HG02885 (cell line): ENCODE measurements at regions not wholly inside any gene's neighbourhood (a gene's known extent, or its start where the extent isn't known, plus 50 kb on each side); places are given as distances from the start of the nearest gene placed in this dataset.

Experiments used
- ATAC-seq: cut with Tn5 transposase; IDR thresholded peaks from one replicate; pipeline ENCODE4 v1.9.1; 2021; ENCODE audit warnings: mild to moderate bottlenecking; ENCODE audit not compliant: unreplicated experiment, poor library complexity

DNA sequence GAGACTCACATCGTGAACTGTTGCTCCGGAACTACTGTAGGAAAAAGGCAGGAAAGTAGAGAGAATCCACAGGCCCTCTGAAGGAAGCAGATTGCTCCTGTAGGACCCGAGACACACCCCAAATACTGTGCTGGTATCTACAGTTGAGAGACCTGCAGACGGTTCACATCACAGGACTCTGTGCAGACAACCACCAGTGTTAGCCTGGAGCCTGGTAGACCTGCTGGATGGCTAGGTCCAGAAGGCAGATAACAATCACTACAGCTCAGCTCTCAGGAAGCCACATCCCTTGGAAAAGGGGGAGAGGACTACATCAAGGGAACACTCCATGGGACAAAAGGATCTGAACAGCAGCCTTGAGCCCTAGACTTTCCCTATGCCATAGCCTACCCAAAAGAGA is 311.8 kb upstream of the PRKCQ start:
- ATAC-seq: no peak

DNA sequence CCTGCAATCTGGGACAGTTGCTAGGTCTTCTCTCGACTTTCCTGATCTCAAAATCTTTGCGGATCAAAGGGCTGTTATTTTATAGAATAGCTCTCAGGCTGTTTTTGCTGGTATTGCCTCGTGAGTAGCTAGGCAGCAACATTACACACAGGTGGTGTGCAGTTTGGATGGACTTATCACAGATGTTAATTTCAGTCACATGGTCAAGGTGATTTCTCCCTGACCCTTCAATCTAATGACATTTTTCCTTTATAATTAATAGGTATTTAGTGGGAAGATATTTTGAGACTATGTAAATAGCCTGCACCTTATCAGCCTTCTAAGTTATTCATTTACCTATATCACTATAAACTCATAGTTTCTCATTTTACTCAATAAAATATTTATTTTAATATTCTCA is 309.6 kb upstream of the PRKCQ start:
- no peak for ATAC-seq

DNA sequence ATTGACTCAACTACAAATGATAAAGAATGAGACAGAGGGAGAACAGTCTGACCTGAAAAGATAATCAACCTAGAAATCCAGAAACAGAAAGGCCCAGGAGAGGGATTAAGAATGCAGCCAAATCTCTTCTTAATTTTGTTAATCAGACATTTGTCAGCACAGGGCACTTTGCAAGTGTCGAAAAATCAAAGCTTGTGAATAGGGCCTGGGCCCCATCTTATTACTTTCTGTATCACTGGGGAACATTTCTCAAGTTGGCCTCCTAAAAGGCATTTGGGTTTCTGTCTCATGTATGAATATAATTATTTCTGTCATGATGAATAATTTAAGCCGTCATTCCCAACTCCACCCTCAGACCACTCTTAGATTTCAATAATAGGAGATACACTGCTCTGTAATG is 308.4 kb upstream of the PRKCQ start:
- no peak for ATAC-seq

DNA sequence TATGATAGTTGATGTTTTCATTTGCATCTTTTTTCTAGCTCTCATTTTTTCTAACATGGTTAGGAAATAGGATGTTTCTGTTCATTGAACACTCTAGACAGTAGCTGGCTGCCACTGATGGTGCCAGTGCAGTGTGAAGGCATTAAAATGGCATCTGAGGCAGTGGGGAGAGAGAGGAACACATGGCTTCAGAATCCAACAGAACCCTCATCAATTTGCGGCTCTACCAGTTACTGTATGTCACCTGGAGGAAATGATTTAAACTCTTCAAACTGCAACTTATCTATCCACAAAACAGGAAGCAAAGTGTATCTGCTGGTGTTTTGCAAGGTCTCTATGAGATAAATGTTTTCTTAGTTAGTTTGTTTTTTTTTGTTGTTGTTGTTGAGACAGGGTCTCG is 305.2 kb upstream of the PRKCQ start:
- no peak for ATAC-seq

DNA sequence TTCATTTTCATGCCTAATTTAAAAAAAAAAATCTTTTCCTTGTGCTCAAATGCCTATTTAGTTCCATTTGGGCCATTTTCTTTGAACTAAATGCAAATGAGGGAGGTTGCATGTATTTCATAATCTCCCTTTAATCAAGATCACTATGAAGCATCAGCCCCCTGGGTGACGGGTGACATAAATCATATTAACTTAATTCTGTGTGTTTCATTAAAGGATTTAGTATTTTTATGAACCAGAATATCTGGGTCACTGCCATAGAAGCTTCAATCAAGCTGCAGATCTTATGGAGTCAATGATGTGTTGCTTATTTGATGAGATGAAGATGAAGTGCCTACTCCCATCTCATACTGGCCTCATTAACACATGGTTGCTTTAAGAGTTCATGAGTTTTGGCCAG is 301.9 kb upstream of the PRKCQ start:
- ATAC-seq: no peak

DNA sequence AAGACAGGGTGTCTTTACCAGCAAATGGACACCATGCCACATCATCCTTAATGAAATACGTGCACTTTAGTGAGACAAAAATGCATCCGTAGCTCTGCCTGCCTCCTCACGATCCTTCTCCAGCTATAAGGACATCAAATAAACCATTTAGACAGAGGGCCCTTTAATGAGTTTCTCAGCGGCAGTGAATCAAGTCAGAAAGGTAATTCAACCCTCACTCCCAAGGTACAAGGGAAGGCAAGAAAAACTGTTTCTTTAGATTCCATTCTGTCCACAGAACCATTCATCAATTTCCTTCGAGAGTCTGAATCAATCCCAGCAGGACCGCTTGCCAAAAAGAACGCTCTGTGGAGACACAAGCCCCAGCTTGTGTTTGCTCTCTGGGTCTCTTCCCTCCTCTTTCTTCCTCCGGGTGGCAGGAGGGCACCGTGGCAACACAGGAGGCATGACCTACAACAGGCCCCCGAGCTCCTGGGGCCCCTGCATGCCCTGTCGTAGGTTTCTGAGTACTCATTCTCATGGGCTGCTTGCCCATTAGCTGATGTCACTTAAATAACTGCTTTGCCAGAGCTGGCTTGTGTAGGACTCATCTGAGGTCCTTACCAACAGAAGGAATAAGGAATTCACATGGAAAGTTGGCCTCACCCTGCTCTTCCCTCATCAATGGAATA is 297.8 kb upstream of the PRKCQ start:
- ATAC-seq: no peak

DNA sequence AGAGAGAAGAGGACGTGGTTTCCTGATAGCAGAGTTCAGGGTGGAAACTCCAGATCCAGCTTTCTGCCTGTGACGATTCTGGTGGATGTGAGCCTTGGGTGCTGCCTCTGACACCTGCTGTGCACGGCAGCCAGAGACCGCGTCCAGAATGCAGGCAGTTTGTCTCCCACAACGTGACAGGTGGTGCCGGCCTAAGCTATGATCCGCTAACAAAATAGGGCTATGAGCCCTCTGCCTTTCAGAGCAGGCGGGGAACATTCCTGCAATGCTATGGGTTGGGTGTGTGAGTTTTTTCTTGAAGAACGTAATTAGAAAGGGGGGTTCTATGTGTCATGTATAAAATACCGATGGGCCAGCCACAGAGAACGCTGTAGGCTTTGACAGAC is 297.3 kb upstream of the PRKCQ start:
- ATAC-seq: no peak

DNA sequence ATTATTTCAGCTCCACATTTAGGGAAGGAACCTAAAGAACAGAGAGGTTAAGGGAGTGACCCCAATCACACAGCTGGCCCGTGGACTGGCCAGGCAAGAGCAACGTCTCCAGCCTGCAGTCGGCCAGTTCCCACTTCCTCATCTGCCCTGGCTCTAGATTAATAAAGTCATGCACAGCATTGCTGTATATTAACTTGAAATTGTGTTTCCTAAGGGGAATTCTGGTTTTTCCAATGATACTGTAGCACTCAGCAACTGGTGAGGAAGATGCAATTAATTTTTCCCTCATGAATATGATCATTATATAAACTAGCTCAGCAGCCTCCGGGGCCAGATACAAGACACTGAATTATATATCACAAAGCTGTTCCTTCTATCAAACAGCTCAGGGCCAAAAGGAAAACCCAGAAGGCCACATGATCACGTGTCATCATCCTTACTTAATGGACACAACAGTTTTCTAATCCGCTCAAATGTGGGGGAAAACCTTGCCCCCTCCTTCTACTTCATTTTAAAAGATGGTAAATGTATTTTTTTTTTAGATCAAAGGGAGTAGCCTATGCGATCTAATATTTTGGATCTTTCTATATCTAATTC is 295.3 kb upstream of the PRKCQ start:
- no peak for ATAC-seq

DNA sequence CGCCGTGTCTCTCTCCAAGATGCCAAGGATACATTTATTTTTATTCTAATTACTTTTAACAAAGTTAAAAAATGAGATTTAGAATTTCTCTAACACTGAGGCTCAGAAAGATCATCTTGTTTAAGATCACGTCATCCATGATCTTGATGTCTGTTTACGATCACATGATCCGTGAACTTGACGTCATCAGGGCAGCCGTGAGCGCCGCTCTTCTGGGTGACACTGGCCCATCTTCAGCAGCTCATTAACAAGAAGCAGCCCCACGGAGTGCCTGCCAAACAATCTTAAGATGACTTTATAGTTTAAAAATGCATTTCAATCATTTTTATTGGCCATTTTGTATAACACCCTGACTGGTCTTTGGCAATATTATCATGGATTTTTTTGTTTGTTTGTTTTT is 291.1 kb upstream of the PRKCQ start:
- ATAC-seq: no peak

DNA sequence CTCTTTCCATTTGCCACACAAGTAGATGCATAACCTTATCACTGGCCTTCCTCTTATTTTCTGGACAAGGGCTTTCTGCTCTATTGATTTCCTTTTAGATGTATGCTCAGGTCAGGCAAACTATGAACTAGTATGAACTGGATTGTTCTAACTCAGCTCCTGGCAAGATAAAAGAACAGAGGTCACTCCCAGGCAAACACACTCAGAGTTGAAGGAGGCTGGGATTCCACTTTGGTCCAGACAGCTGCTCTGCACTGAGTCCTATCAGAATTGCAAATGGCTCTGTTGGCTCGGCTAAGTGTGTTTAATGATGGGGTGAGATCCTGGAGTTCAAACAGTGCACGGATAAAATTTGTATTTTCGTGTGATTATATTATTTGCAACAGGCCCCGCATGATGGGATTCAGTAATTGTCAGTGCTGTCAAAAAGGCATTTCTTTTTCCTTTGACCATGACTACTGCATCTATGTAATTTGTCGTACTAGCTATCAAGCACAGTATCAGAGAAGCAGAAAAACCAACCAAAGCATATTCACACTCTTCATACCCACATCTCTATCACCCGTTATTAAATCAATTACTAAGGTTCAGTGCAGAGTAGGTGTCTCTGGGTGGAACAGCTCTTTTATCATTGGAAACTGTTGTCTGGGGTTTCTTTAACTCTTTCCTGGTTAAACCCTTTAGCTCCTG is 288.1 kb upstream of the PRKCQ start:
- no peak for ATAC-seq

DNA sequence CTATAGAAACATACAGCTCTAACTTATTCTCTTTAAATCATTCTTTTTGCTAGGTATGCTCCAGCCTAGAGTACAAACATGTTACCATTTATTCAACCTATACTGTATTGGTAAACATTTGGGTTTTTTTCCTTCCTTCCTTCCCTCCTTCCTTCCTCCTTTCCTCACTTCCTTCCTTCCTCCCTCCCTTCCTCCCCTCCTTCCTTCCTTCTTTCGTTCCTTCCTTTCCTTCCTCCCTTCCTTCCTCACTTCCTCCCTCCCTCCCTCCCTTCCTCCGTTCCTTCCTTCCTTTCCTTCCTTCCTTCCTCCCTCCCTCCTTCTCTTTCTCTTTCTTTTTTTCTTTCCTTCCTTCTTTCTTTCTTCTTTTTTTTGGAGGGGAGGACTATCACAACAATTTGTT is 286.7 kb upstream of the PRKCQ start:
- no peak for ATAC-seq

DNA sequence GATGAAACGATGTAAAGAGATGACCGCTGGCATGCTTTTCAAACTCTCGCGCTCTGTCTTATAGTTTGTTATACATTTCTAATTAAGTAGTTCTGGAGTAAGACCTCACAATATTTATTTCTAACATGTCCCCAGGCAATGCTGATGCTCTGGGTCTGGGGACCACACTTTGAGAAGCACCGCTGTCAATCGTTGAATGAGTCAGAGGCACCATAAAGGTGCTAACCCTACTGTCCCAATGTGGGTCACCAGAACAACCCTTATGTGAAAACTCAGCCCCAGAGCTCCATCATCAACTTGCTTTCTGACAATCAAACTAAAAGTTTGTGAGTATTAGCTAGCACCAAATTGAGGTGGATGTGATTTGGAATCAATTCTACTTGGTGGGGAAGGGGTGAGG is 284.1 kb upstream of the PRKCQ start:
- ATAC-seq: no peak

DNA sequence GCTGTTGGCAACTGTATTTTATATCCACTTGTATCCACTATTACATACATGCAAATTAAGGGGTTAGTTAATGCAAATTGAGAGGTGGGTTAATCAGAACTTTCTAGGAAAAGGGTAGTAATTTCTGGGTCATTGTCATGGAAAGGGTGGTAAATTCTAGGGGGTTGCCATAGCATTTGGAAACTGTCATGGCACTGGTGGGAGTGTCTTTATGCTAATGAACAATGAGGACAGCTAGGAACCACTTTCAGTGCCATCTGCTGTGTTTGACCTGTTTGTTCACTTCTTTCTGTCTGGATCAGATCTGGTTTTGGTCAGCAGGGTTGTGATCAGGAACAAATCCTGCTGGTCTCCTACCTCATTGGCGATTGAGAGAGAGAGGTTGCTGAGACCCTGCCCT is 283.3 kb upstream of the PRKCQ start:
- ATAC-seq: no peak

DNA sequence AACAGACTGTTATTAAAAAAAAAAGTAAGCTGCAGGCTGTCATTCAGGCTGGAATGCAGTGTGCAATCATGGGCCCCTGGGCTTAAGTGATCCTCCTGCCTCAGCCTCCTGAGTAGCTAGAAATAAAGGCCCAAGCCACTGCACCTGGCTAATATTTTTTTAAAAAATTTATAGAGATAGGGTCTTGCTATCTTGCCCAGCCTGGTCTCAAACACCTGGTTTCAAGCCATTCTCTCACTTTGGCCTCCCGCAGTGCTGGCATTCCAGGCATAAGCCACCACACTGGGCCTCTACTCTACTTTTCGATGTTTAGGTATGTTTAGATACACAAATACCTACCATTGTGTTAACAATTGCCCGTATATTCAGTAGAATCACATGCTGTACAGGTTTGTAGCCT is 270.4 kb upstream of the PRKCQ start:
- ATAC-seq: no peak

DNA sequence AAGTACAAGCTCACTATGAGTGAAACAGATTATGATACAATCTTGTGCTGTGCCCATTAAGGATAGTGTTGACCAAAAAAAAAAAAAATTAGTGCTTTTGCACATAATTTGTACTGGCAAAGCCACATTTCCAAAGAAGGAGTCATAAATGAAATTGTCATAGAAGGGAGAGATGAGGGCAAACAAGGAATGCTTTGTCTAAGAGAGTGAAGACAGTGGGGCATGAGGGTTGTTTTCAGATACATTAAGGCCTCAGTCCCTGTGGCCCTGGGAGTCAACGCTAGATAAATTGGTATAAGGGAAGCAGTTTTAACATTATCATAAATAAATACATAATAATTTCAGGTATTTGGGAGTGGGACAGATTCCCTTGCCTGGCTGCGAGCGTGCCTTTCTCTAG is 267.5 kb upstream of the PRKCQ start:
- ATAC-seq: no peak

DNA sequence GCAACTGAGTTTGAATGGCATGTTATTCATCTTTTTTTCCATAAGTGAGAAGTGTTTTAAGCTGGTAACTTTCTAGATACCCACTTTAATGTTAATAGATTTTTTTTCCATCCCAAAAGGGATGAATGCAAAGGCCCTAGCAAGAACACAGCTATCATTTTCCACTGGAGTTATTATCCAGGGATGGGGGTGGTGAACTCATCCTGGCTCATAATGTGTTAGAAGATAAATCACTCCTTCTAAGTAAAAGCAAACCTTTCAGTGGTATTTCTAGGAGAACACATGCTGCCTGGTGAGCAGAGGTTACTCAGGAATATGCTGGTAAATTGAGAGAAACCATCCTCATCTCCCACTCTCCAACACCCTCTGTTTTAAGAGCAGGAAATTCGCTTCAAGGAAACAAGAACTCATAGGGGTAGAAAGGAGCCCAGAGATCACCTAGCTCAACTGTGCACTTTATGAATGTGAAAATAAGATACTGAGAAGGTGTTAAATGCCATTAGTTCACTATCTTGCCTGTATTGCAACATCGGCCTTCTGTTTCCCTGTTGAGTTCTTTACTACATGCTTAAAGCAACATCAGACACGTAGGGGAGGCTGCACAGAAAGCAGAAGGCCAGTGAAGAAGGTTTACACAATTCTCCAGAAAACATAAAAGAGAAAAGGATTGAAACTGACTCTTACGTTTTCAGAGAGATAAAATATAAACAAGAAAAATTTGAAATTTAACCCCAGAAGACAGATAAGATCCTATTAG is 264.0 kb upstream of the PRKCQ start:
- no peak for ATAC-seq

DNA sequence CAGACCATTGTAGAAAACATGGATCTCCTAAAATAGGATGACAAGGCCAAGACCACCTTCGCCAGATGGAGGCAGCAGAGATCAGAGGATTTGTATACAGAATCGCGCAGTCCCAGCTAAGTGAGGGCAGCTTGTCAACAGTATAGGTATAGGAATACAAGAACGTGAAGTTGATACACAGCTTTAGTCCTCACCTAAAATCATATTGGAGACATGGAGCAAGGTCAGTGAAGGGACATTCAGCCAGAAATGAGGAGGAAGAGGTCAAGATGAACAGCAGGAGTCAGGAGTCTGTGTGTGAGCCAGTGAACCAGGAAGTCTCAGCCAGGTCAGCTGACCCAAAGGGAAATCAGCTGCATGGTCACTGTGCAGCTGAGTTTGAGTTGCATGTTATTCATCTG is 263.4 kb upstream of the PRKCQ start:
- ATAC-seq: peak; percentile 90

DNA sequence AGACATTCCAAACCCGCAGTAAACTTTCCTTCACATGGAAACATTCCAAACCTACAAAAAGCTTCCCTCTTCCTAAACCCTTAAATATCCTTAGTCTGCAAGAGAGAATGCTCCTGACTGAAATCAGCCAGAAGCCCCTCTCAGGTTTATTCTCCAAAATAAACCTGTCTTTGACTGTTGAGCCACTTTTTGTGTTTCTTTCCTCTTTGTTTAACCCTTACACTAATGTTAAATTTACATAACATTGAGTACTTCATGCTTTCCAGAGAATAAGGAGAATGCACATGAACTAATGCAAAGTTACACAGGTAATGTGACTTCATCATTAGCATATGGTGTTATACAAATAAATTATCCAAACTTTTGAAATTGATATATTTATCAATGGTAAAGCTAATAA is 262.6 kb upstream of the PRKCQ start:
- no peak for ATAC-seq

DNA sequence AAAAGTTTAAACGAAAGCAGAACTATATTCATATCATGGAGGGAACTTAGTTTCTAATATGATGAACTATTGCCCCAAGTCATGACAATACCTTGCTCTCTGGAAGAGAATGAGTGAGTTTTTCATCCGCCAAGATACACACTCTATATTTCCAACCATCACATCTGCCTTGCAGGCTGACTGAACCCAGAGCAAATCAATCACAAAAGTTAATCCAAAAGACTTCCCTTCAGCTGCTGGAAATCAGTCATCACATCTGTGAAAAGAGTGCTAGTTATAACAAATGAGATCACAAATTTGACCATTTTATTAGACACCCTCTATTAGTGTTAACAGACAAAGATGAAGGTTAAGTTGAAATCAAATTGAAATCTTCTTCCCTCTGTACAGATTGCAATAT is 261.7 kb upstream of the PRKCQ start:
- ATAC-seq: no peak

DNA sequence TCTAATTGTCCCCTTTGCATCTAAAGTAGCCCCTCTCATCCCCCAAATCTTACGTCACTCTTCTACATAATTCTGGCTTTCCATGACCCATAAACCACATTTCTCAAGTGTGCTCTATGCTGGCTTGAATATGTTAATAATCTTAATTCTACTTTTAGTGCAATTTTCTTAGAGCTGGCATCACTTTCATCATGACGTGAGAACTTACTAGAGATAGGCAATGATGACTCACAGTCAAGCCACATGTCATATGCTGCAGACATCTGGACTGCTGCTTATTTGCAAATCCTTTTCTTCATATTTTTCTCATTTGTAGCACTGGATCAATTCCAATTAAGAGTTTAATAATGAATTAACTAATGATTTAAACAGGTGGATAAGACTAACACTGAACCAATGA is 260.7 kb upstream of the PRKCQ start:
- ATAC-seq: no peak

DNA sequence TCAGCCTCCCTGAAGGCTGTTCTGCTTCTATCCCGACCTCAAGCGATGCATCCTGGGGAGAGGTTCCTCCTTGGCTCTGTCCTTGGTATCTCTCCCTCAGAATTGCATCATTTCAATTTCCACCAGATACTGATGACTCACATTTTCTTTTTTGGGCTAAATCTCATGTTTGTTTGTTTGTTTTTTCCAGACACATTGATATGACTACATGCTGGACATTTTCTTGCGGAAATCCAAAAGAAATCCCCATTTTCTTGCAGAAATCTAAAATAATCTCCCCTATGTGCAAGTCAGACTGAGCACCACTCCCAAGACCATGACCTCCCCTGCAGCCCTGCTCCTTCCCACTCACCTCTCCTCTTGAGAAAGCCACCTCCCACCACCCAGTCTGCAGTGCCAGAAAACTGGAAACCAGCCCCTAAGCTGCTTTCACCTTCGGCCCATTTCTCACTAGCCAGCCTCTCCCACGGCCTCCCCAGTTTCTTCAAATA is 260.2 kb upstream of the PRKCQ start:
- ATAC-seq: no peak
